GM10847 (cell line): ENCODE measurements at regions not wholly inside any gene's neighbourhood (a gene's known extent, or its start where the extent isn't known, plus 50 kb on each side); places are given as distances from the start of the nearest gene placed in this dataset.

Experiments
- POLR2A ChIP-seq: IDR thresholded peaks from 2 replicates; pipeline ENCODE4 v1.6.1; 2011; ENCODE audit not compliant: insufficient read length; ENCODE audit errors: extremely low read depth

- no peak for TF ChIP-seq POLR2A
Measured at GRCh38 chrX:115912372-115912897, 258.1 kb upstream of the AGTR2 start.

GRCh38 chrX:115913575-115913974, 257.0 kb upstream of the AGTR2 start:
- TF ChIP-seq POLR2A = no peak

- TF ChIP-seq POLR2A = no peak
Measured at GRCh38 chrX:115929480-115929879, 241.1 kb upstream of the AGTR2 start.

DNA sequence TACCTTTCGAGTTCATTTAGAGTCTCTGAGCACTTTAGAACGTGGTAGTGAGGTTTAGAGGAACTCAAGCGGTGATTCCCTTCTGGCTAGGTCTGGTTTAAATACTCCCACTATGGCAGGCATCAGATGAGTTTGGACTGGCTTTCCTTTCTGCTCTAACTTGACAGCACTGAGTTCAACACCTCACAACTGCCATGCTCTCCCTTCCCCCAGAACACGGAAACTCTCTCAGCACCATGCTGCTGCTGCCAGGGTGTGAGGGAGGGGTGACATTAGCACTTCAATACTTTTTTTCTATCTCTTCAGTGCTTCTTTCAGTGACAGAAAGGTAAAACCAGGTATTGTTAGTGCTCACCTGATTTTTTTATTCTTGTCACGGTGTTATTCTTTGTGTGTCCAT, 234.5 kb upstream of the AGTR2 start:
- no peak for TF ChIP-seq POLR2A

GRCh38 chrX:115939070-115939469, 231.5 kb upstream of the AGTR2 start:
- no peak for TF ChIP-seq POLR2A

DNA sequence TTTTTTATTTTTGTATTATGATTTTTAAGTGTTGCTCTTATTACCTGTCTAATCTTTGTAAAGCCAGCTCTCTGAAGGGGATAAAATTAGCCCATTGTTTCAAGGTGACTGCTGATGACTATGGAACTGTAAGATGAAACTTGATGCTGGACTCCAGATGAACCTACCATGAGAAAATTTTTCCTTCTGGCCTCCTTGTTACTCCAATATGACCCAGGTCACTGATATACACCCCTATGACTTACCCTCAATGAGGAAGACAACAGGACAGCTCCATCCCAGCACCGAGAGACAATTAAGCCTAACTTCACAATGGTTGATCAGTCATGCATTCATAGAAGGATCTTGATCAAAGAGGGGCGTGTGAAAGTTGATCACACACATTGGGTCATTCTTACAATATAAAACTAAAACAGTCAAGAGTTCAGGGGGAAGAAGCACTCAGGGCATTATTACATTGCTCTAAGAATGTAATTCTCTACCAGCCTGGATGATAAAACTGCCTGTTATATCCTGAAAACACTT, 230.8 kb upstream of the AGTR2 start:
- no peak for TF ChIP-seq POLR2A

DNA sequence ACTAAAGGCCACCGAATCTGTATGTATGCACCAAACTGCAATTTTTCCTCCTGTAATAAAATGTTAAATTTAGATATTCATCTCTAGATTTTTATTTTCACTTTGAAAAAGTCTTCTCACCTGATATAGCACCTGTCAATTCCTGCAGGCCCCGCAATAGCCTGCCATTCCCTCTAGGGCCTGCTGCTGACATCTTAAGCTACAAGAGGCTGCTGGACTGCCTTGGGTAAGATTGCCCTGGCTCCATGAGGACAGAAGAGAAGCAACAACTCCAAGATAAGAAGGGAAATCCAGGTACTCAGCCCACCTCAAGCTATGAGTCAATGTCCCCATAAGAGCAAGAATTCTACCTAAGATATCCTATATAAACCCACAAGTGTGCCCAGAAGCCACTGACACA, 230.2 kb upstream of the AGTR2 start:
- no peak for TF ChIP-seq POLR2A

DNA sequence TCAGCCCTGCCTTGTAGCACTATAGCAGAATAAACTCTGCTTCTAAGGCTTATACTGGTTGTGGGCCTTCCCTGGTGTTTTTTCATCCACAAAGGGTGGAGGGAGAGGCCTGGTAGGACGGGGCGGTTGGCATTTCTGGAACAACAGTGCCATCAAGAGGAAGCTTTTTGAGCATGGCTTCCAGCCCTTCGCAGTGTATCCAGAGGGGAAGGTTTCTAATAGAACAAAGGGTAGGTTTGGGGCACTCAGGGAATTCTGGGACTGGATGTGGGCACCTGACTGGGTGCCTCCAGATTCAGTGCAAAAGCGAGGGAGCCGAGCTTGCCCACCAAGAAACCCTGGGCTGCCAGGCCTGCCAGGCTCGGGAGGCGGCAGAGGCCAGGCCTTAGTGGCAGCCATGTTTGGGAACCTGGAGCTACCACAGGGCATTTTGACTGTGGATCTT, 229.6 kb upstream of the AGTR2 start:
- TF ChIP-seq POLR2A = no peak

DNA sequence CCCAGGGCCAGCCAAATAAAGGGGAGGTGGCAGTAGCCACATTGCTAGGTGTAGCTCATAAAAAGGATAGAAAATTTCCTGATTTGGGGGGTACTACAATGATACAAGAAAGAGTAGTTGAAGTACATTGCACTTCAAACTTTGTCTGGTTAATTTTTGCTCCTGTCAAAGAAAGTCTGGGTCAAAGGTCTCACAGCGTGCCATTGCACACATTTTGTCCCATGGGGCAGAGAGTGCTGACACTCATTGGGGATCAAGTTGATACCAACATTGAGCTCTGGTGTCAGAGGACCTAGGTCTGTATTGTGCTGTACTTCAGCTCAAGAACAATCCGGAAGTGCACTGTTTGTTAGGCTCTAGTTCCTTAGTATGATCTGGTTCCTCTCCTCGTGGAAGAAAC, 229.2 kb upstream of the AGTR2 start:
- TF ChIP-seq POLR2A = no peak

DNA sequence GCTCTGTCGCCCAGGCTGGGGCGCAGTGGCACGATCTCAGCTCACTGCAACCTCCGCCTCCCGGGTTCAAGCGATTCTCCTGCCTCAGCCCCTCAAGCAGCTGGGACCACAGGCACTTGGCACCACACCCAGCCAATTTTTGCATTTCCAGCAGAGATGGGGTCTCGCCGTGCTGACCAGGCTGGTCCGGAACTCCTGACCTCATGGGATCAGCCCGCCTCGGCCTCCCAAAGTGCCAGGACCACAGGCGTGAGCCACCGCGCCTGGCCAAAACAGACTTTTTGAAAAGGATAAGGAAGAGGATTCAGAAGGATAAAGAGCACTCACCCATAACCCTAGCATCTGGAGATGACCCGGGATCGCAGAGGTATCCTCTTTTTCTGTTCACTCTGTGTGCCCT, 224.5 kb upstream of the AGTR2 start:
- TF ChIP-seq POLR2A = no peak

GRCh38 chrX:115948018-115948923, 222.3 kb upstream of the AGTR2 start:
- TF ChIP-seq POLR2A = no peak

GRCh38 chrX:115949900-115950822, 220.4 kb upstream of the AGTR2 start:
- no peak for TF ChIP-seq POLR2A

GRCh38 chrX:115952417-115953092, 218.0 kb upstream of the AGTR2 start:
- no peak for TF ChIP-seq POLR2A

DNA sequence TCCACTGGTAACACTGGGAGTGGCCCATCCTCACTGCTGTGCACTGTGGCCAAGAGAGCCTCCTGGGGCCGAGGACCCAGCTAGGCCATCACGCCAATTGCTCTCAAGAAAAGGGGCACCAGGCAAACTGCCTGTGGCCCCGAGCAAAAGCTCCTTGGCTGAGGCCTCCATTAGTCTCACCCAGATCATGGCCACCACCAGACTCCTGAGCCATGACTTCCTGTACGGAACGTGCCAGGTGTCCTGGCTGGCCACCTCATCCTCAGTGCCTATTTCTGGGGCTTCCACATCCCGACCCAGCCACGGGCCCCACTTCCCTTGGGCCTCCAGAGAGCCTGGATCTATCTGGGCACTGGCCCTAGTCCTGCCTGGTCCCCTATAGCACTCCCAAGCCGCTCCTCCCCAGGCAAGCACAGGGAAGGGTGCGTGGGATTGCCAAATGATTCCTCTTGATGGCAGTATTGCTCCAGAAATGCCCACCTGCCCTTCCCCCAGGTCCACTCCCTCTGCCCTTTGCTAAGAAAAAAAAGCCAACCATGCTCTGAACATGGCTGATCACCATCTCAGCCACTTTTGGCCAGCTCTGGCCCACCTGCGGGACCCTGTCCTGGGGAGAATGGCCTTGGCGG, 212.6 kb upstream of the AGTR2 start:
- no peak for TF ChIP-seq POLR2A

- no peak for TF ChIP-seq POLR2A
Measured at GRCh38 chrX:115958687-115959359, 211.7 kb upstream of the AGTR2 start.
